ENCODE measurements at regions not wholly inside any gene's neighbourhood (a gene's known extent, or its start where the extent isn't known, plus 50 kb on each side); places are given as distances from the start of the nearest gene placed in this dataset.

DNA sequence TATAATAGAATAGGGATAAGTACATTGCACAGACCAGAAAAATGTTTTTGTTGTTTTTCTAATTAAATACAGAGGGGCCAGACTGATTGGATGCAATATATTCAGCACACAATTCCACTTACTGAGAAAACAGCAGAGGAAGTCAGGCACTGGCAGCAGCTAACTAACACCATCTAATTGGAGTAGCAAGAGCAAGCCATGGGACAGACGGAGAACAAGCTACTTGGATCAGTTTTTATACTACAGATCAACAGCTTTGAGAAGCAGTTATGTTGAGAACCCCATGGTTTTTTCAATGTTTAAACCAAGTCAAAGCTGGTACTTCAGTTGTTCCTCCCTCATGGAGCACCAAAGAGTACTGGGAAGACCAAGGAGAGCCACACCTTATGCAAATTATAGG, 1249.4 kb downstream of the LRFN5 start (continued):
- TF ChIP-seq TSHZ2 (CRISPR knock-in tag; IDR thresholded peaks at IDR 0.05) (no peak), ZFP3 (CRISPR knock-in tag; IDR thresholded peaks at IDR 0.05) (no peak), RARB (CRISPR knock-in tag; IDR thresholded peaks at IDR 0.05) (no peak), SNAI2 (CRISPR knock-in tag; IDR thresholded peaks at IDR 0.05) (no peak)

GRCh38 chr14:42855085-42855484, 1248.4 kb downstream of the LRFN5 start:
- TF ChIP-seq CSDC2 (CRISPR knock-in tag; IDR thresholded peaks at IDR 0.05) (no peak), SNAI2 (CRISPR knock-in tag; IDR thresholded peaks at IDR 0.05) (no peak), ISL1 (CRISPR knock-in tag; IDR thresholded peaks at IDR 0.05) (no peak), PPARA (CRISPR knock-in tag; IDR thresholded peaks at IDR 0.05; ENCODE audit: borderline replicate concordance) (no peak), TSHZ2 (CRISPR knock-in tag; IDR thresholded peaks at IDR 0.05) (no peak), ARNTL (CRISPR knock-in tag; IDR thresholded peaks at IDR 0.05; ENCODE audit: borderline replicate concordance, low read depth) (no peak), TCF4 (CRISPR knock-in tag; IDR thresholded peaks at IDR 0.05; ENCODE audit: borderline replicate concordance) (no peak), RARB (CRISPR knock-in tag; IDR thresholded peaks at IDR 0.05) (no peak), ESRRG (CRISPR knock-in tag; IDR thresholded peaks at IDR 0.05) (no peak), ZFP30 (CRISPR knock-in tag; IDR thresholded peaks at IDR 0.05) (no peak), CREB5 (CRISPR knock-in tag; IDR thresholded peaks at IDR 0.05; ENCODE audit: low read depth) (no peak), ZNF70 (CRISPR knock-in tag; IDR thresholded peaks at IDR 0.05) (no peak), ZNF565 (CRISPR knock-in tag; conservative IDR thresholded peaks at IDR 0.05; ENCODE audit: low read depth) (no peak), ZFP3 (CRISPR knock-in tag; IDR thresholded peaks at IDR 0.05) (no peak)
- TF ChIP-seq, protein P1, sequence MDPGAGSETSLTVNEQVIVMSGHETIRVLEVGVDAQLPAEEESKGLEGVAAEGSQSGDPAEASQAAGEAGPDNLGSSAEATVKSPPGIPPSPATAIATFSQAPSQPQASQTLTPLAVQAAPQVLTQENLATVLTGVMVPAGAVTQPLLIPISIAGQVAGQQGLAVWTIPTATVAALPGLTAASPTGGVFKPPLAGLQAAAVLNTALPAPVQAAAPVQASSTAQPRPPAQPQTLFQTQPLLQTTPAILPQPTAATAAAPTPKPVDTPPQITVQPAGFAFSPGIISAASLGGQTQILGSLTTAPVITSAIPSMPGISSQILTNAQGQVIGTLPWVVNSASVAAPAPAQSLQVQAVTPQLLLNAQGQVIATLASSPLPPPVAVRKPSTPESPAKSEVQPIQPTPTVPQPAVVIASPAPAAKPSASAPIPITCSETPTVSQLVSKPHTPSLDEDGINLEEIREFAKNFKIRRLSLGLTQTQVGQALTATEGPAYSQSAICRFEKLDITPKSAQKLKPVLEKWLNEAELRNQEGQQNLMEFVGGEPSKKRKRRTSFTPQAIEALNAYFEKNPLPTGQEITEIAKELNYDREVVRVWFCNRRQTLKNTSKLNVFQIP (CRISPR knock-in tag; IDR thresholded peaks at IDR 0.05; ENCODE audit: borderline replicate concordance, low read depth), result no peak
- ATAC-seq, result no peak

- TF ChIP-seq, protein P1 (CRISPR knock-in tag; IDR thresholded peaks at IDR 0.05; ENCODE audit: borderline replicate concordance, low read depth), result no peak
- no peak for TF ChIP-seq CSRNP3 (CRISPR knock-in tag; IDR thresholded peaks at IDR 0.05)
- no peak for TF ChIP-seq GLIS3 (CRISPR knock-in tag; IDR thresholded peaks at IDR 0.05)
- no peak for TF ChIP-seq ZNF70 (CRISPR knock-in tag; IDR thresholded peaks at IDR 0.05)
- no peak for TF ChIP-seq ISL1 (CRISPR knock-in tag; IDR thresholded peaks at IDR 0.05)
- TF ChIP-seq OSR1 (CRISPR knock-in tag; IDR thresholded peaks at IDR 0.05), result no peak
- ATAC-seq, result no peak
These were observed 1247.4 kb downstream of the LRFN5 start for GRCh38 chr14:42854061-42854460.
